Ascending aorta (tissue), 2 donors: ENCODE measurements at regions not wholly inside any gene's neighbourhood (a gene's known extent, or its start where the extent isn't known, plus 50 kb on each side); places are given as distances from the start of the nearest gene placed in this dataset.
"Not testable (repeated sequence)": the region's sequence is repeated elsewhere in the genome, so short reads cannot be mapped to it uniquely, and the experiment has no call there.

Experiments
- DNase-seq, 2 donors: peaks; one replicate each; pipeline ENCODE4 v3.0.0-alpha.2; 2019; ENCODE audit warnings: low spot score in 2 of 2
- H3K27ac ChIP-seq, 2 donors: fragments of 200-600 bp; sonication (generic); one replicate each; pipeline ENCODE4 v1.5.1; 2016 to 2017; ENCODE audit warnings: mild to moderate bottlenecking in 1 of 2
- H3K27me3 ChIP-seq: fragments of 200-600 bp; sonication (generic); one replicate; pipeline ENCODE4 v1.5.1; 2017
- H3K36me3 ChIP-seq, 2 donors: fragments of 200-600 bp; sonication (generic); one replicate each; pipeline ENCODE4 v1.5.1; 2016
- H3K4me1 ChIP-seq, 2 donors: fragments of 200-600 bp; sonication (generic); one replicate each; pipeline ENCODE4 v1.5.1; 2016 to 2017; ENCODE audit warnings: mild to moderate bottlenecking in 1 of 2
- H3K4me3 ChIP-seq, 2 donors: fragments of 200-600 bp; sonication (generic); one replicate each; pipeline ENCODE4 v1.5.1; 2016 to 2017; ENCODE audit warnings: mild to moderate bottlenecking in 1 of 2
- H3K9me3 ChIP-seq, 2 donors: fragments of 200-600 bp; sonication (generic); one replicate each; pipeline ENCODE4 v1.5.1; 2016
- intact Hi-C: fragments of 100-400 bp; cut with DNase I; formaldehyde crosslinking; loops from one replicate; pipeline ENCODE4 v1.15.1; 2023
- TF ChIP-seq, protein P1 (sequence below), 3 experiments: fragments of 200-600 bp in 2 of 3; fragments of 450-650 bp in 1 of 3; sonication (generic) in 2 of 3; IDR thresholded peaks; one replicate each; pipeline ENCODE4 v1.5.1; 2016 to 2019; ENCODE audit warnings: antibody characterized with exemption in 3 of 3, mild to moderate bottlenecking in 1 of 3, moderate library complexity in 1 of 3

- no peak for DNase-seq
- TF ChIP-seq, protein P1, sequence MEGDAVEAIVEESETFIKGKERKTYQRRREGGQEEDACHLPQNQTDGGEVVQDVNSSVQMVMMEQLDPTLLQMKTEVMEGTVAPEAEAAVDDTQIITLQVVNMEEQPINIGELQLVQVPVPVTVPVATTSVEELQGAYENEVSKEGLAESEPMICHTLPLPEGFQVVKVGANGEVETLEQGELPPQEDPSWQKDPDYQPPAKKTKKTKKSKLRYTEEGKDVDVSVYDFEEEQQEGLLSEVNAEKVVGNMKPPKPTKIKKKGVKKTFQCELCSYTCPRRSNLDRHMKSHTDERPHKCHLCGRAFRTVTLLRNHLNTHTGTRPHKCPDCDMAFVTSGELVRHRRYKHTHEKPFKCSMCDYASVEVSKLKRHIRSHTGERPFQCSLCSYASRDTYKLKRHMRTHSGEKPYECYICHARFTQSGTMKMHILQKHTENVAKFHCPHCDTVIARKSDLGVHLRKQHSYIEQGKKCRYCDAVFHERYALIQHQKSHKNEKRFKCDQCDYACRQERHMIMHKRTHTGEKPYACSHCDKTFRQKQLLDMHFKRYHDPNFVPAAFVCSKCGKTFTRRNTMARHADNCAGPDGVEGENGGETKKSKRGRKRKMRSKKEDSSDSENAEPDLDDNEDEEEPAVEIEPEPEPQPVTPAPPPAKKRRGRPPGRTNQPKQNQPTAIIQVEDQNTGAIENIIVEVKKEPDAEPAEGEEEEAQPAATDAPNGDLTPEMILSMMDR (IDR thresholded peaks at IDR 0.05), result peak in 1 of 3 experiments; percentile 36
- H3K27me3 ChIP-seq, result no peaks in the 10 kb centered on the region
- H3K4me3 ChIP-seq, result no peak overlapping the region
- intact Hi-C loops, result loop anchor here (2.0 kb wide), 1 partner anchor 454 kb away; no protein-coding TSS in a partner anchor
- H3K9me3 ChIP-seq, result no peaks in the 10 kb centered on the region
- H3K4me1 ChIP-seq, result no peaks in the 10 kb centered on the region
- H3K27ac ChIP-seq, result no peak overlapping the region
- H3K36me3 ChIP-seq, result no peaks in the 10 kb centered on the region
These were observed 85.1 kb upstream of the MYRIP start for GRCh38 chr3:39724233-39724846.

DNA sequence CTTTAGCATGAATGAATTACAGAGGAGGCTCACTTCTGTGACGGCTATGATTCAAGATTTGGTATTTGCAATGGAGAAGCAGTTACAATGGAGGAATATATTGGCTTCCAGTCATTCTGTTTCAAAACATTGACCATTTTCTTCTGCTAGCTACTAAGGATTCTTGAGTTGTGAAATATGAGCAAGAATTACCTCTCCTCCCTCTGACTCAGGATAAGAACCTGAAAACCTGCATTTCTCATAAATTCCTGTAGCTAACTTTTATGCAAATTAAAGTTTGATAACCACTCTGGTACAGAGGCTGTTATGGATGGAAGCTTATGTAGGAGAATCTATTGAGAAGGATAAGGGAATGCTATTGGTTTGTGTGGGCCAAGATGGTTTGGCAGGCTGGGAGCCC is 84.1 kb upstream of the MYRIP start:
- TF ChIP-seq, protein P1 (IDR thresholded peaks at IDR 0.05), result no peak
- Histone ChIP-seq H3K4me3 (no peak overlapping the region), H3K4me1 (no peaks in the 10 kb centered on the region), H3K27me3 (no peaks in the 10 kb centered on the region), H3K9me3 (no peaks in the 10 kb centered on the region), H3K36me3 (no peaks in the 10 kb centered on the region), H3K27ac (no peak overlapping the region)
- intact Hi-C loops, result loop anchor here (2.0 kb wide), 1 partner anchor 453 kb away; no protein-coding TSS in a partner anchor
- no peak for DNase-seq

- intact Hi-C loops, result no loop called here
- no peaks in the 10 kb centered on the region for H3K27me3 ChIP-seq
- H3K36me3 ChIP-seq, result no peaks in the 10 kb centered on the region
- H3K4me3 ChIP-seq, result no peak overlapping the region
- H3K4me1 ChIP-seq, result no peaks in the 10 kb centered on the region
- no peaks in the 10 kb centered on the region for H3K9me3 ChIP-seq
- TF ChIP-seq, protein P1 (IDR thresholded peaks at IDR 0.05), result no peak
- no peak overlapping the region for H3K27ac ChIP-seq
- no peak for DNase-seq
These were observed 82.0 kb upstream of the MYRIP start for GRCh38 chr3:39727415-39727814.

- Histone ChIP-seq H3K4me3 (no peak overlapping the region), H3K27me3 (no peaks in the 10 kb centered on the region), H3K36me3 (no peaks in the 10 kb centered on the region), H3K27ac (no peak overlapping the region), H3K4me1 (no peaks in the 10 kb centered on the region), H3K9me3 (no peaks in the 10 kb centered on the region)
- no peak for DNase-seq
- TF ChIP-seq, protein P1 (IDR thresholded peaks at IDR 0.05), result no peak
- intact Hi-C loops, result no loop called here
These were observed 75.6 kb upstream of the MYRIP start for GRCh38 chr3:39733804-39734203.

- H3K4me1 ChIP-seq, intact Hi-C loops, H3K27ac ChIP-seq, H3K4me3 ChIP-seq, H3K27me3 ChIP-seq, DNase-seq, H3K36me3 ChIP-seq, H3K9me3 ChIP-seq: not testable (repeated sequence)
These were observed 69.8 kb upstream of the MYRIP start for GRCh38 chr3:39739658-39740057.

- TF ChIP-seq, protein P1 (IDR thresholded peaks at IDR 0.05), result no peak
- Histone ChIP-seq H3K27ac (no peak overlapping the region), H3K36me3 (no peaks in the 10 kb centered on the region), H3K4me1 (no peaks in the 10 kb centered on the region), H3K4me3 (no peak overlapping the region), H3K9me3 (no peaks in the 10 kb centered on the region), H3K27me3 (no peaks in the 10 kb centered on the region)
- intact Hi-C loops, result no loop called here
- DNase-seq, result no peak
These were observed 64.7 kb upstream of the MYRIP start for GRCh38 chr3:39744746-39745145.
